Testis (tissue), 2 donors: ENCODE measurements at regions not wholly inside any gene's neighbourhood (a gene's known extent, or its start where the extent isn't known, plus 50 kb on each side); places are given as distances from the start of the nearest gene placed in this dataset.

ENCODE experiments used
- DNase-seq: peaks from one replicate; pipeline ENCODE4 v3.0.0-alpha.2; 2019
- H3K27ac ChIP-seq, 2 donors: fragments of 200-600 bp; sonication (generic); one replicate each; pipeline ENCODE4 v1.5.1; 2019
- H3K27me3 ChIP-seq: fragments of 200-600 bp; sonication (generic); one replicate; pipeline ENCODE4 v1.5.1; 2019
- H3K36me3 ChIP-seq: fragments of 200-600 bp; sonication (generic); one replicate; pipeline ENCODE4 v1.5.1; 2017; ENCODE audit warnings: low read depth; ENCODE audit errors: missing control alignments
- H3K4me1 ChIP-seq: fragments of 200-600 bp; sonication (generic); one replicate; pipeline ENCODE4 v1.5.1; 2019
- H3K4me3 ChIP-seq, 2 donors: fragments of 200-600 bp; sonication (generic); one replicate each; pipeline ENCODE4 v1.5.1; 2017 to 2019
- H3K9me3 ChIP-seq: fragments of 200-600 bp; sonication (generic); one replicate; pipeline ENCODE4 v1.5.1; 2017
- POLR2A ChIP-seq: fragments of 450-650 bp; IDR thresholded peaks from one replicate; pipeline ENCODE4 v1.6.1; 2017; ENCODE audit warnings: antibody characterized with exemption, mild to moderate bottlenecking, moderate library complexity
- WGBS, 2 donors: methylation state at CpG; one replicate each; pipeline ENCODE4 v1.1.5; 2018; 5-methylcytosine and 5-hydroxymethylcytosine counted together
- intact Hi-C: fragments of 100-400 bp; cut with DNase I; formaldehyde crosslinking; loops from one replicate; pipeline ENCODE4 v1.15.1; 2023; ENCODE audit warnings: low total_unique reads
- TF ChIP-seq, protein P1 (sequence below), 3 experiments: fragments of 450-650 bp in 2 of 3; fragments of 200-600 bp in 1 of 3; sonication (generic) in 1 of 3; IDR thresholded peaks; one replicate each; pipeline ENCODE4 v1.5.1; 2016 to 2019; ENCODE audit warnings: antibody characterized with exemption in 3 of 3, mild to moderate bottlenecking in 2 of 3, moderate library complexity in 1 of 3

DNA sequence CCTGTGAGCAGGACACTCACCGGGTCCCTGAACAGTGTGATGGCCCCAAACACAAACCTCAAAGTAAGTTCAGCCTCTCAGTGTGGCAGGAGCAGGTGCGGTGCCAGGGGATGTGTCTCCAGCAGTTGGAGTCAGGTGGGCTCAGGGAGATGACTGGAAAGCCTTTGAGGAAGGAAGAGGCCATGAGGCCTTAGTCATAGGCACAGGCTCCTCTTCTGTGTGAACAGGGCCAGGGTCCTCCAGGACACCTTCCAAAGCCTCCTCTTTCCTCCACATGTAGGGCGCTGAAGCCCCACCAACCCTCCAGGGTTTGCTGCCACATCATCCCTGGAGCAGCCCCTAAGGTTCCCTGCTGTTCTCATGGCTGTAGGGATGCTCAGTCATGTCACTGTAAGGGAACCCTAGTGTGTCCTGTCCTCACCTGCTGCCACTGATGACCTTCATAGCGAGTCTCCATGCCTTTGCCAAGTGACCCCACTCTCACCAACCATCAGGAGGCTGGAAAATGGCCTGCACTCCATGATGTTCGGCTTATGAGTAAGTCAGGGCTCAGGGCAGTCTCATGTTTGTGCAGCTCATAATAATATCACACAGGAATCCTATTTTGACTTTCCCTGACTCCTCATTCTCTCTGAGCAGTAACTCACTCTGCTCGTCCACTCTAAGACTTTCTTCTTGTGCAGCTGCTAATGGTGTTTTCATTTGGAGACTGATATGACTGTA, 1152.9 kb downstream of the RPIA start:
- H3K36me3 ChIP-seq: no peaks in the 10 kb centered on the region
- TF ChIP-seq, protein P1, sequence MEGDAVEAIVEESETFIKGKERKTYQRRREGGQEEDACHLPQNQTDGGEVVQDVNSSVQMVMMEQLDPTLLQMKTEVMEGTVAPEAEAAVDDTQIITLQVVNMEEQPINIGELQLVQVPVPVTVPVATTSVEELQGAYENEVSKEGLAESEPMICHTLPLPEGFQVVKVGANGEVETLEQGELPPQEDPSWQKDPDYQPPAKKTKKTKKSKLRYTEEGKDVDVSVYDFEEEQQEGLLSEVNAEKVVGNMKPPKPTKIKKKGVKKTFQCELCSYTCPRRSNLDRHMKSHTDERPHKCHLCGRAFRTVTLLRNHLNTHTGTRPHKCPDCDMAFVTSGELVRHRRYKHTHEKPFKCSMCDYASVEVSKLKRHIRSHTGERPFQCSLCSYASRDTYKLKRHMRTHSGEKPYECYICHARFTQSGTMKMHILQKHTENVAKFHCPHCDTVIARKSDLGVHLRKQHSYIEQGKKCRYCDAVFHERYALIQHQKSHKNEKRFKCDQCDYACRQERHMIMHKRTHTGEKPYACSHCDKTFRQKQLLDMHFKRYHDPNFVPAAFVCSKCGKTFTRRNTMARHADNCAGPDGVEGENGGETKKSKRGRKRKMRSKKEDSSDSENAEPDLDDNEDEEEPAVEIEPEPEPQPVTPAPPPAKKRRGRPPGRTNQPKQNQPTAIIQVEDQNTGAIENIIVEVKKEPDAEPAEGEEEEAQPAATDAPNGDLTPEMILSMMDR (IDR thresholded peaks at IDR 0.05): no peak
- TF ChIP-seq POLR2A: no peak
- H3K27me3 ChIP-seq: no peaks in the 10 kb centered on the region
- intact Hi-C loops: no loop called here
- no peak for DNase-seq
- WGBS, 2 donors: 54 to 63% methylated on average over 6 of the region's 6 CpGs
- no peak overlapping the region for H3K27ac ChIP-seq
- H3K9me3 ChIP-seq: no peaks in the 10 kb centered on the region
- no peak overlapping the region for H3K4me3 ChIP-seq
- no peaks in the 10 kb centered on the region for H3K4me1 ChIP-seq

DNA sequence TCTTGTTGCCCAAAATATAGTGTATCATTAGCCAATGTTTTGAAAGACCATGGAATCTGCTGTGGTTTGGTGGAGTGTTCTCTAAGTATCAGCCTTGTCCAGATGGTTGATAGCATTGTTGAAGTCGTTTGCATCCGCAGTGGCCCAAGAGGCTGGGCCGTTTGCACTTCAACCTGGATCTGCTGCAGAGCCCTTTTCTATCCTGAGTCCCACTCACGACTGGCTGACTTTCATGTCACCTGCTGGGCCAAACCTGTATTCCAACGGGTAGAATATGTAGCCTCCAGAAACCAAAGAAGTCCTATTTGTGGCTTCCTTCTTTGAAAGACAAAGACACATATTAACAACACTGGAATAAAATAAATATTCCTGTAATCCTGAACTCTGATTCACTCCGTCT, 1154.1 kb downstream of the RPIA start:
- Histone ChIP-seq H3K27me3 (no peaks in the 10 kb centered on the region), H3K27ac (no peak overlapping the region), H3K4me3 (no peak overlapping the region), H3K9me3 (no peaks in the 10 kb centered on the region), H3K4me1 (no peaks in the 10 kb centered on the region), H3K36me3 (no peaks in the 10 kb centered on the region)
- TF ChIP-seq, protein P1 (IDR thresholded peaks at IDR 0.05): no peak
- TF ChIP-seq POLR2A: no peak
- intact Hi-C loops: no loop called here
- 52 to 58% methylated on average over 6 of the region's 6 CpGs for WGBS, 2 donors
- no peak for DNase-seq

DNA sequence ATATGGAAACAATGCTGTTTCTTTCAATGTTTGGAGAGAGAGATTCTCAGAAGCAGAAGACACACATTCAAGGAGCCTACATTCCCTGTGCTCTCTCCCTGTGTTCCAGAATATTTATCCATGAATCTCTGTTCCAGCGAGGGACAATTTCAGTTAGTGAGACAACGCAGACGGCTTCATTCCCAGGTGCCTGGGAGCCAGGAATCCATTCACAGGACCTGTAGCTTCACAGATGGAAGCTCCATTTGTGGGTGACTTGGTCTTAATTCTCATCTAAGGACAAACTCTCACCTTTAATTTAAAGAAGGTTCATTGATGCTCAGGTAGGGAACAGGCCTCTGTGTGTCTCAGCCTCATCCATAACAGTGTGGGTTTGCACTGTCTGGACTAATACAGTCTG, 1156.6 kb downstream of the RPIA start:
- no peak overlapping the region for H3K27ac ChIP-seq
- H3K4me1 ChIP-seq: no peaks in the 10 kb centered on the region
- intact Hi-C loops: no loop called here
- WGBS, 2 donors: 81 to 86% methylated on average over 3 of the region's 3 CpGs
- no peaks in the 10 kb centered on the region for H3K36me3 ChIP-seq
- no peak overlapping the region for H3K4me3 ChIP-seq
- no peak for TF ChIP-seq POLR2A
- TF ChIP-seq, protein P1 (IDR thresholded peaks at IDR 0.05): no peak
- H3K27me3 ChIP-seq: no peaks in the 10 kb centered on the region
- no peak for DNase-seq
- no peaks in the 10 kb centered on the region for H3K9me3 ChIP-seq

DNA sequence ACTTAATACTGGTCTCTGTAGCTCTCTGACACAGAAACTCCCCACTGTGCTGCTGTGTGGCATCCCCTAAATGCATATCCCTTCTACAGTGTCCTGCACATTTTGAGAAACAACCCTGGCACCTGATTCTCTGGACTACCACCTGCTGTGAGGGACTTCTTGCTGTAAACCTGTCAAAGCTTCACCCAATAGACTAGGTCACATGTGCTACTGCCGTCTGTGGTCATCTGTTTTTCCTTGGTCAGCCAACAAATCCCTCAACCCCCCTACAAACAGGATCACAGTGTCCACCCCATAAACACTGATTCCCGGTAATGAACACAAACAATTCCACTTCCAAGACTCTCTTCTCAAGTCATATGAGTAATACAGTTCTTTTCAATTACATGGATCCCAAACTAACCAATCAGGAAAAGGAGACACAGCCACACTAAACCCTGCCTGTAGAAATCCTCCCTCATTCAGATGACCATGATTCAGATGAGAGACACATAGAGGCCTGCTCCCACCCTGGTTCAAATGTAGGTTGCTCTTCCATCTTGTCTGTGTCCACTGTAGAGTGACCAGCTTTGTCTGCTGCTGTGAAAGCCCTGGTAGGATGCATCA, 1157.4 kb downstream of the RPIA start:
- WGBS, 2 donors: 37 to 49% methylated on average over 2 of the region's 2 CpGs
- H3K9me3 ChIP-seq: no peaks in the 10 kb centered on the region
- H3K4me3 ChIP-seq: no peak overlapping the region
- no peaks in the 10 kb centered on the region for H3K36me3 ChIP-seq
- DNase-seq: no peak
- H3K4me1 ChIP-seq: no peaks in the 10 kb centered on the region
- no peak overlapping the region for H3K27ac ChIP-seq
- intact Hi-C loops: no loop called here
- TF ChIP-seq POLR2A: no peak
- TF ChIP-seq, protein P1 (IDR thresholded peaks at IDR 0.05): no peak
- no peaks in the 10 kb centered on the region for H3K27me3 ChIP-seq

DNA sequence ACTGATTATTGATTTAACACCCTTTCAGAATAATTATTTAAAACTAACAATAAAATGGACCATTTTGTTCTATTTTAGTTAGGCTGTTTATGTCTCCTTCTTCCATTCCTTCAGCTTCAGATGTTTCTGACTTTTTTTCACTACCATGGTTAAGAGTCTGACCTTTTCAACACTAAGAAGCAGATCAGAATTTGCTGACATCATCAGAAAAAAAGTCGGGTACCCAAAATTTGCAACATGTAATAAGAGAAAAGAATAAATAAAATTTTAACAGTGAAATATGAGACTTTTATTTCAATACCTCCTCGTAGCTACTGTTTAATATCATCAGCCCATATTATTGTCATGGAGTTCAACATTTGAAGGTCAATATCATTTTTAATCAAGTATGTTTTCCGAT, 1158.3 kb downstream of the RPIA start:
- Histone ChIP-seq H3K36me3 (no peaks in the 10 kb centered on the region), H3K4me1 (no peaks in the 10 kb centered on the region), H3K27ac (no peak overlapping the region), H3K9me3 (no peaks in the 10 kb centered on the region), H3K27me3 (no peaks in the 10 kb centered on the region), H3K4me3 (no peak overlapping the region)
- WGBS, 2 donors: 64 to 72% methylated on average over 3 of the region's 3 CpGs
- no peak for TF ChIP-seq POLR2A
- TF ChIP-seq, protein P1 (IDR thresholded peaks at IDR 0.05): no peak
- intact Hi-C loops: no loop called here
- DNase-seq: no peak
